H1 (cell line): ENCODE measurements at regions not wholly inside any gene's neighbourhood (a gene's known extent, or its start where the extent isn't known, plus 50 kb on each side); places are given as distances from the start of the nearest gene placed in this dataset.

ENCODE experiments used
- ATF2 ChIP-seq: IDR thresholded peaks from 2 replicates; pipeline ENCODE4 v1.6.1; 2012; ENCODE audit warnings: low read length, inconsistent platforms
- KDM4A ChIP-seq: IDR thresholded peaks from one replicate; pipeline ENCODE4 v1.7.1; 2012; ENCODE audit warnings: low read depth, mild to moderate bottlenecking, moderate library complexity, low read length, inconsistent platforms; ENCODE audit not compliant: severe bottlenecking
- USF2 ChIP-seq: IDR thresholded peaks from 2 replicates; pipeline ENCODE4 v1.6.1; 2011; ENCODE audit warnings: low read length, improper control_type of control experiment

- TF ChIP-seq ATF2, result no peak
- TF ChIP-seq USF2, result no peak
- TF ChIP-seq KDM4A, result no peak
- TF ChIP-seq, all 59 proteins: peak for 0
Measured at GRCh38 chrX:39367416-39367815, 566.2 kb downstream of the MID1IP1 start (continued).
